Right kidney (tissue), 1 donor: ENCODE measurements at regions not wholly inside any gene's neighbourhood (a gene's known extent, or its start where the extent isn't known, plus 50 kb on each side); places are given as distances from the start of the nearest gene placed in this dataset.
"Not testable (repeated sequence)": the region's sequence is repeated elsewhere in the genome, so short reads cannot be mapped to it uniquely, and the experiment has no call there.

Experiments used
- DNase-seq: peaks from one replicate; pipeline ENCODE4 v3.0.0-alpha.2; 2016

- DNase-seq = no peak
Measured at GRCh38 chr6:56803594-56803993, 151.3 kb upstream of the BEND6 start.

- DNase-seq = no peak
Measured at GRCh38 chr6:56802584-56802983, 152.3 kb upstream of the BEND6 start.

- no peak for DNase-seq
Measured at GRCh38 chr6:56799989-56800388, 154.9 kb upstream of the BEND6 start.

GRCh38 chr6:56798163-56798562 lies 155.5 kb upstream of the DST start:
- DNase-seq = no peak

GRCh38 chr6:56796196-56796532 lies 153.5 kb upstream of the DST start:
- no peak for DNase-seq

GRCh38 chr6:56795466-56796195 lies 152.9 kb upstream of the DST start:
- no peak for DNase-seq

- no peak for DNase-seq
Measured at GRCh38 chr6:56794421-56794820, 151.7 kb upstream of the DST start.

GRCh38 chr6:56793938-56794337 lies 151.2 kb upstream of the DST start:
- no peak for DNase-seq

- DNase-seq = no peak
Measured at GRCh38 chr6:56790414-56790813, 147.7 kb upstream of the DST start.

GRCh38 chr6:56789879-56790278 lies 147.2 kb upstream of the DST start:
- no peak for DNase-seq

- no peak for DNase-seq
Measured at GRCh38 chr6:56789342-56789741, 146.7 kb upstream of the DST start.

- DNase-seq = no peak
Measured at GRCh38 chr6:56787209-56787608, 144.5 kb upstream of the DST start.

- DNase-seq = no peak
Measured at GRCh38 chr6:56786256-56786655, 143.6 kb upstream of the DST start.

GRCh38 chr6:56785536-56785935 lies 142.8 kb upstream of the DST start:
- not testable (repeated sequence) for DNase-seq

- DNase-seq = not testable (repeated sequence)
Measured at GRCh38 chr6:56780109-56780508, 137.4 kb upstream of the DST start.

- DNase-seq = not testable (repeated sequence)
Measured at GRCh38 chr6:56778503-56778902, 135.8 kb upstream of the DST start.

- no peak for DNase-seq
Measured at GRCh38 chr6:56775498-56776166, 132.9 kb upstream of the DST start.

GRCh38 chr6:56772737-56773184 lies 130.1 kb upstream of the DST start:
- DNase-seq = no peak

- DNase-seq = no peak
Measured at GRCh38 chr6:56771929-56772607, 129.4 kb upstream of the DST start.

- no peak for DNase-seq
Measured at GRCh38 chr6:56771189-56771588, 128.5 kb upstream of the DST start.

- DNase-seq = no peak
Measured at GRCh38 chr6:56770011-56770520, 127.4 kb upstream of the DST start.

- DNase-seq = no peak
Measured at GRCh38 chr6:56767892-56768531, 125.3 kb upstream of the DST start.

GRCh38 chr6:56767435-56767834 lies 124.7 kb upstream of the DST start:
- DNase-seq = no peak
